Esophagus muscularis mucosa (tissue), 3 donors: ENCODE measurements at regions not wholly inside any gene's neighbourhood (a gene's known extent, or its start where the extent isn't known, plus 50 kb on each side); places are given as distances from the start of the nearest gene placed in this dataset.

ENCODE experiments used
- CTCF ChIP-seq, 3 experiments: fragments of 200-600 bp in 2 of 3; fragments of 450-650 bp in 1 of 3; sonication (generic) in 2 of 3; IDR thresholded peaks; one replicate each; pipeline ENCODE4 v1.5.1; 2017 to 2019; ENCODE audit warnings: antibody characterized with exemption in 3 of 3, mild to moderate bottlenecking in 2 of 3, moderate library complexity in 1 of 3
- POLR2A ChIP-seq: fragments of 450-650 bp; IDR thresholded peaks from one replicate; pipeline ENCODE4 v1.6.1; 2017; ENCODE audit warnings: antibody characterized with exemption, moderate library complexity, mild to moderate bottlenecking, low read depth

GRCh38 chr10:121073728-121074127 lies 222.6 kb downstream of the WDR11 start:
- TF ChIP-seq CTCF (IDR thresholded peaks at IDR 0.05) (no peak), POLR2A (no peak)
